ENCODE measurements at regions not wholly inside any gene's neighbourhood (a gene's known extent, or its start where the extent isn't known, plus 50 kb on each side); places are given as distances from the start of the nearest gene placed in this dataset.
"Not testable (repeated sequence)": the region's sequence is repeated elsewhere in the genome, so short reads cannot be mapped to it uniquely, and the experiment has no call there.

GRCh38 chr4:187125062-187125461, 401.4 kb upstream of the FAT1 start:
- no peak for DNase-seq

DNA sequence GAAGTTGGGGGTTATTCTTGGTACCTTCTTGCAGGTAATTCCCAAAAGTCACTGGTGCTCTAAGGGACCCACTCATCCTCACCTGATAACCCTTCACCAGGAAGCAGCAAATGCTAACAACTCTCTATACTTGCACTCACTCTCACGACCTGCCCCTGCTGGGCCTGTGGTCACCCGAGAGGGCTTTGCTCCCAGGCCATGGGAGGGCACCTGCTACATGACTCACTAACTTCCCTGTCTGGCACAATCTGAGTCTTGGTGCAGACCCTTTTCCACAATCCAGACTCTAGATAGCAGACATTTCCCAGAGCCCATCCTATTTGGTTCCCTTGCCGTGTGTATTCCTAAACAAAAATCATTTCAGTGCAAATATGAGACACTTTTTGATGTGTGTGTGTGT, 403.8 kb upstream of the FAT1 start:
- no peak for DNase-seq

- DNase-seq, result no peak
Observed at GRCh38 chr4:187128222-187128621, 404.6 kb upstream of the FAT1 start.

GRCh38 chr4:187128976-187129375, 405.3 kb upstream of the FAT1 start:
- no peak for DNase-seq

- not testable (repeated sequence) for DNase-seq
Observed at GRCh38 chr4:187131826-187132225, 408.2 kb upstream of the FAT1 start.

DNA sequence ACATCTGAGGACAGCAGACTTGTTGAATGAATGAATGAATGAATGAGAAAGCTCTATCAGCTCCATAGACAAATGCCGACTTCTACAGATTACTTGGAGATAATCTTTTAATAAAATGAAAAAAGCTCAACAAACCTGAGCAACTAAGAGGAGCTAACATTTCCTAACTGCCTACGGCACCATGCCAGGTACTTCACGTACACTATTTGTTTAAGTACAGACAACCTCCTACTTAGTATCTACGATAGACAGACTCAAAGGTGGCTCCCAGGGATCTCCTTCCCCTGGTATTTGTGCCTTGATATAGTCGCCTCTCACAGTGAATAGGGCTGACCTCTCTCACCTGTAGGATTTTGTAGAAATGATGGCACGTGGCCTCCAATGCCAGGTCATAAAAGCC, 412.2 kb upstream of the FAT1 start:
- no peak for DNase-seq

GRCh38 chr4:187139141-187139540, 415.5 kb upstream of the FAT1 start:
- DNase-seq, result no peak

- no peak for DNase-seq
Observed at GRCh38 chr4:187141101-187141500, 417.4 kb upstream of the FAT1 start.

- DNase-seq, result no peak
Observed at GRCh38 chr4:187149229-187149945, 425.7 kb upstream of the FAT1 start.

DNA sequence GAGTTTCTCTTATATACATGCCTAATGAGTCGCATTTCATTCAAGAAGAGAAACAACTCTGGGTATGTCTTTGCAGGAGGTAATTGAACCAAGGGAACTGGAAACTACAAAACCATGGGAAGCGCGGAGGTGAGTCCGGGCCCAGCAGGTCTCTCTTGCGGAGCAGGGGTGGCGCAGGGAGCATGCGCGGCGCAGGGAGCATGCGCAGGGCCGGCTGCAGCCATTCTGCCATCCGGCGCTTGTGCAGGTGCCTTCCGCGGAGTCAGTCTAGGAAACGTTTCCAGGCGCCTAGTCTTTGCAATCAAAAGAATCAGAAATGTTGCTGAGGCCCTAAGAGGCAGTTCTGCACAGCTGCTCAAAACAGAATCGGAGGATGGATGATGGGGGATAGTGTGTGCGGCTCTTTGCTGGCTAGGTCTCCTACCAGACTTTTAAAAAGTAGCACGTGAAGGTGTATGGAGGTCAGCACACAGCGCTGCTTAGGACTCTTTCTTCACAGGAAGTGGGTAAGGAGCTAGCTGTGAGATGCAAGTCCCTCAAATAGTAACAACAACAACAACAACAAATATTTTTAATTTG, 433.8 kb upstream of the FAT1 start:
- DNase-seq, result no peak

- no peak for DNase-seq
Observed at GRCh38 chr4:187158003-187158402, 434.3 kb upstream of the FAT1 start.

DNA sequence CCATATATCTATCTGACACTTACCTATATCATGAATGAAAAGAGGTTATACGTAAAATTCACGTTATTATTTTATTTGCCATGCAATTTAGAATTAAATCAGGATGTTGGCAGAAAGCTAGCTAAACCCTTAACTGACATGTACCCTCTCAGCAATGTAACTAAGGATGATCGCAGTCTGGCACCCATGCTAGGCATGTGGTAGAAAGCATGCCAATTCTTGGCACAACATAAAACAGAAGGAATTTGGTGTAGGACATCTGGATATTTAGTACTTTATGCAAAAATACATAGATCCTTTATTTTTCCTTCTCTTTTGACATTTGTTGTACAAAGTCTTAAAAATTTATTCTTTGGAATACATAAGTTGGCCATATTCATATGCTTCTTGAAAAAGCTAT, 436.8 kb upstream of the FAT1 start:
- DNase-seq, result no peak

- no peak for DNase-seq
Observed at GRCh38 chr4:187166886-187167512, 443.3 kb upstream of the FAT1 start.

DNA sequence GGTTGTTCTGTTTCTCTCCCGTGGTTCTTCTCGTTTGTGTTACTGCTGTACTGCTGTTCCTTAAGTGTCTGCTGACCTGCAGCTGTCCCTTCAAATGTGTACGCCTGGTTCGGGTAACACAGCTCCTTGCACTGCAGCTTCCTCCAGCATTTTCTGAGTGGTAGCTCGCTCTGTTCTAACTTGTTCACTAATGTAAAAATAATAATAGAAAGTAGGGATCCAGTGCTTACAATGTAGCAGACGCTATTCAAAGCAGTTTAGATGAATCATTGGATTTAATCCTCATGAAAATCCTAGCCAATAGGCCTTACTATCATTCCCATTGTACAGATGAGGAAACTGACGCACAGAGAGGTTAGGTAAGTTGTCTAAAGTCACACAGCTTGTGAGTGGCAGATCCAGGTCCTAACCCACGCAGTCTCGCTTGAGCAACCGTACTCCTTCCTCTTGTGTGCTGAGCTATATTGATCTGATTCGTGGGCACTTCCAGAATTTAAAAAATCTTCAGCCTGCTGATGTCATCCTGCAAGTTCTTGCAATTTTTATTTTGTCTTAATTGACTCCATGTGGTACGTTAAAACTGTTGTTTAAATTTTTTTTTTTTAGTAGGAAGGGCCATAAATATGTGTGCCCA, 448.2 kb upstream of the FAT1 start:
- no peak for DNase-seq

- no peak for DNase-seq
Observed at GRCh38 chr4:187172340-187172761, 448.7 kb upstream of the FAT1 start.

- DNase-seq, result no peak
Observed at GRCh38 chr4:187174749-187175148, 451.1 kb upstream of the FAT1 start.

DNA sequence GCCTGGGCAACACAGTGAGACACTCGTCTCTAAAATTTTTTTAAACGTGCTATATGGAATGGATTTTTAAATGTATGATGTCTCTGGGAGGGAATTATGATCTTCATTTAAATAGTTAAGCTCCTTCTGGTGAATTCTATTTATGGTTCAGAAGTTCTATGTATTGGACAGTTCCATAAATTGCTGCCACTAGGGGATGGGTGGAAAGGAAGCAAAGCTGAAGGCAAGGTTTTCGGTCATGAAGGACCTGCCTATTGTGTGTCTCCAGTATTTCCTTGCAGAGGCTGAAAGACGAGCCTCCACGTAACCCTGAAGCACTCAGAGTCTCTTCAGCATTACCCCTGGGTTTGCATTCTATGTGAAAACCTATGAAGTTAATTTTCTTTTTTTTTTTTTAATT, 451.5 kb upstream of the FAT1 start:
- DNase-seq, result no peak

DNA sequence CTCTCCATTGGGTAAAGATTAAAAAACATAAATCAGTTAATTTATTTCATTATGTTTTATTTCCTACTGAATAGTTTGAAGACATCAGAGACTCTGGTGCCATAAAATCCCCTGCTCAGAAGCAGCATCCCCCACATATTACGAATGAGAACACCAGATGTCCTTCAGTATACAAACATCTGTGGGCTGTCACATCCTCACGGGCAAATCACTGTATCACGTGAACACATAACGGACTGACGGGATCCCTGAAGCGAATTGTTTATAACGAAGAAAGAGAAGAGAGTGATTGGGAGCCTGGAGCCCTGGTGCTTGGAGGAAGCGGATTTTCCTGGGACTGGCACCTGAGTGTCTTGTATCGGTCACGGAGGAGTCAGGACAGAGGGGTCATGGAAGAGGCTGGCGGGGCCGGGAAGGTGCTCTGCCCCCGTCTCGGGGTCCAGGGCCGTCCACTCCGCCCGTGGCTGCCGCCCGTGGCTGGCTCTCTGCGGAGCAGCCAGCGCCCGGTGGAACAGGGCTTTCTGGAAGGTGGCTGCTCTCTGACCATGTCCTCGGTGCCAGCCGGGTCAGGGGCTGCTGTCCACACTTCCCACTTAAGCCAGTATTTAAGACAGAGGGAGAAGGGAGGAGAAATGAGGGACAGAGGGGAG, 452.7 kb upstream of the FAT1 start:
- no peak for DNase-seq

DNA sequence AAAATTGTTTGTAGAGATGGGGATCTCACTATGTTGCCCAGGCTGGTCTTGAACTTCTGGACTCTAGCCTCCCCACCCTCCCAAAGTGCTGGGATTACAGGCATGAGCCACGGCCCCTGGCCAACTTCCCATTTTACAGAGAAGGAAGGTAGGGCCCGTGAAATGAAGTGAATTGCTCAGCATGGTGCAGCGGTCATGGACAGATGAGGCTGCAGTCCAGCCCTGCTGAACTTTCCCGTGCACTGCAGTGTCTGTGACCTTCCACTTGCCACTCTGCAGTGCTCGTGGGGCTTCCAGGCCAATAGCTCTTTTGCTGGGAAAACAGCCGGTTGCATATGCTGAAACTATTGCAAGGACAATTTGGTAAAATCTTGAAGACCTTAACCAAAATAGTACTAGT, 454.4 kb upstream of the FAT1 start:
- DNase-seq, result no peak

DNA sequence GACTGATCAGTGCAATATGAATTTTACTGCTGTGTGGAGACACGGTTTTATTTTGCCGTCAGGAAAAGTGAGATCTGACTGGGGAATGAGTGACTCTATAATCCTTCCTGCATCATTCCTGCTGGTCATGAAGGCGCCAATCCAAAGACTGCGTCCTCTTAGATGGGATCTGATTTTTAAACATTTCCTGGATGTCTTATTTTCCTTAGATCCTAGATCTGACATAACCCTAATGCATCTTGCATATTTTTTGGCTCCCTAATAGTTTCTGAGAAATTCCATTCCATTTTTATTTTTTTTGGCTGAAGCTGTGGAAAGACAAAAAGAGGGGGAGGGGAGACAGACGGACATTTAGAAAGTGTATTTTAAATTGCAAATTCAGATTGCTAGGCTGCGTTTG, 454.9 kb upstream of the FAT1 start:
- peak; percentile 57 for DNase-seq

GRCh38 chr4:187179086-187180058, 455.7 kb upstream of the FAT1 start:
- peak; percentile 34 for DNase-seq

Measured in muscle of arm (tissue), 1 donor.